OCI-LY1 (cell line): ENCODE measurements at regions not wholly inside any gene's neighbourhood (a gene's known extent, or its start where the extent isn't known, plus 50 kb on each side); places are given as distances from the start of the nearest gene placed in this dataset.

Source experiments
- EZH2 ChIP-seq: fragments of 200-600 bp; sonication (generic), shearing (Covaris generic); IDR thresholded peaks from 2 replicates; pipeline ENCODE4 v1.8.0; 2017; ENCODE audit warnings: borderline replicate concordance, mixed run types, mild to moderate bottlenecking, antibody characterized with exemption, low read length, moderate library complexity, mixed read lengths
- TF ChIP-seq, protein P1 (sequence below): fragments of 200-600 bp; sonication (generic), shearing (Covaris generic); IDR thresholded peaks from 2 replicates; pipeline ENCODE4 v1.5.1; 2017; ENCODE audit warnings: mild to moderate bottlenecking, antibody characterized with exemption, low read length, moderate library complexity, mixed read lengths

DNA sequence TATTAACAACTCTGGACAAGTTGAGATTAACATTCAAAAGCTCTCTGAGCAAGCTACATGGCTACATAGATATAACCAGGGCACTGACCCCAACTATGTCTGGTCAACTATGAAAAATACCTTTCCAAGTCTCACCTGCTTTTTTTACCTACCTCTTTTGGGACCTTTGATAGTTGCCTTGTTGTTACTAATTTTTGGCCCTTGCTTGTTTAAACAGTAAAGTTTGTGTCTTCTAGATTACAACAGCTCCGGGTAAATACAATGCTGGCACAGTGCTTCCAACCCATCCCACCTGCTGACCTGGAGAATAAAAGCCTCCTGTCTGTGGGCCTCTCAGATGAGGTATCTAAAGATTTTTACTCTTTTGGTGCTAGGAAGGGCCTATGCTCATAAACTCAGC, 1036.6 kb downstream of the NAALADL2 start:
- TF ChIP-seq, protein P1, sequence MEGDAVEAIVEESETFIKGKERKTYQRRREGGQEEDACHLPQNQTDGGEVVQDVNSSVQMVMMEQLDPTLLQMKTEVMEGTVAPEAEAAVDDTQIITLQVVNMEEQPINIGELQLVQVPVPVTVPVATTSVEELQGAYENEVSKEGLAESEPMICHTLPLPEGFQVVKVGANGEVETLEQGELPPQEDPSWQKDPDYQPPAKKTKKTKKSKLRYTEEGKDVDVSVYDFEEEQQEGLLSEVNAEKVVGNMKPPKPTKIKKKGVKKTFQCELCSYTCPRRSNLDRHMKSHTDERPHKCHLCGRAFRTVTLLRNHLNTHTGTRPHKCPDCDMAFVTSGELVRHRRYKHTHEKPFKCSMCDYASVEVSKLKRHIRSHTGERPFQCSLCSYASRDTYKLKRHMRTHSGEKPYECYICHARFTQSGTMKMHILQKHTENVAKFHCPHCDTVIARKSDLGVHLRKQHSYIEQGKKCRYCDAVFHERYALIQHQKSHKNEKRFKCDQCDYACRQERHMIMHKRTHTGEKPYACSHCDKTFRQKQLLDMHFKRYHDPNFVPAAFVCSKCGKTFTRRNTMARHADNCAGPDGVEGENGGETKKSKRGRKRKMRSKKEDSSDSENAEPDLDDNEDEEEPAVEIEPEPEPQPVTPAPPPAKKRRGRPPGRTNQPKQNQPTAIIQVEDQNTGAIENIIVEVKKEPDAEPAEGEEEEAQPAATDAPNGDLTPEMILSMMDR = no peak
- no peak for TF ChIP-seq EZH2
